ENCODE measurements at regions not wholly inside any gene's neighbourhood (a gene's known extent, or its start where the extent isn't known, plus 50 kb on each side); places are given as distances from the start of the nearest gene placed in this dataset.

DNA sequence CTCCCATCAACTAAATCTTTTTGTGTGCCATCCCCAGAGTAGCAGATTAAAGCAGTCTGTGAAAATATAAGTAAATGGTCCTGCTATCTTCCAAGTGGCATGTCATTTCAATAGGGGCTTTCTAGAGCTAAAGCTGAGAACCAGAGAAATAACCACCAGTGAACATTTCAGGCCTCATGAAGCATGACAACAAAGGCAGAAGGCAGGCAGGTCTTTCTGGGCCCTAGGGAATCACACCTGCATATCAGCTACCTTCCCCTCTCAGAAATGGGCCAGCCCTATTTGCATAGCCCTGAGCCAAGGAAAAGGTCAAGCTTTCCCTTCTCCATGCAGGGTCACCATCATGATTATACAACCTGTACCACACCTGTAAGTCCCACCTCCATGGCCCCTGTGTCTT lies 205.3 kb downstream of the DEPDC1B start (continued):
- TF ChIP-seq SREBF1 (IDR thresholded peaks at IDR 0.05; ENCODE audit: low read length) (no peak), WRNIP1 (IDR thresholded peaks at IDR 0.05; ENCODE audit: borderline replicate concordance, low read depth, low read length) (no peak), HDAC6 (IDR thresholded peaks at IDR 0.05; ENCODE audit: unreplicated experiment) (no peak), SIX5 (IDR thresholded peaks at IDR 0.05; ENCODE audit: low read depth, low read length, severe bottlenecking) (no peak), BHLHE40 (IDR thresholded peaks at IDR 0.05; ENCODE audit: borderline replicate concordance in 1 of 2, low read depth in 2 of 2, low read length in 1 of 2) (no peak; a peak in 1 of 4 replicates), ZNF207 (IDR thresholded peaks at IDR 0.05; ENCODE audit: borderline replicate concordance) (no peak), SMARCA5 (IDR thresholded peaks at IDR 0.05) (peak; percentile 31; the same call in 1 of the 2 replicates), IRF4 (IDR thresholded peaks at IDR 0.05; ENCODE audit: low read depth, low read length) (no peak), ASH2L (IDR thresholded peaks at IDR 0.05; ENCODE audit: borderline replicate concordance, low read depth) (no peak), NR2C2 (IDR thresholded peaks at IDR 0.05; ENCODE audit: borderline replicate concordance, control insufficient read depth, insufficient read length, low read depth) (no peak), BACH1 (IDR thresholded peaks at IDR 0.05; ENCODE audit: borderline replicate concordance) (no peak), GATAD2B (conservative IDR thresholded peaks at IDR 0.05; ENCODE audit: low read depth) (0 out of 2 replicates have a peak, but pooled peaks have one; percentile 53), POU2F2 (IDR thresholded peaks at IDR 0.05; ENCODE audit: borderline replicate concordance, low read depth, low read length) (peak; percentile 94), SP1 (IDR thresholded peaks at IDR 0.05; ENCODE audit: low read depth, low read length) (no peak), STAT3 (IDR thresholded peaks at IDR 0.05; ENCODE audit: low read depth, low read length) (no peak), TCF3 (IDR thresholded peaks at IDR 0.05; ENCODE audit: borderline replicate concordance, insufficient read depth, low read depth, low read length) (no peak), NFYB (IDR thresholded peaks at IDR 0.05; ENCODE audit: insufficient read depth, low read depth, low read length) (no peak), YY1 (IDR thresholded peaks at IDR 0.05; ENCODE audit: low read depth, low read length) (no peak)
- TF ChIP-seq, protein P1, sequence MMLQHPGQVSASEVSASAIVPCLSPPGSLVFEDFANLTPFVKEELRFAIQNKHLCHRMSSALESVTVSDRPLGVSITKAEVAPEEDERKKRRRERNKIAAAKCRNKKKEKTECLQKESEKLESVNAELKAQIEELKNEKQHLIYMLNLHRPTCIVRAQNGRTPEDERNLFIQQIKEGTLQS (IDR thresholded peaks at IDR 0.05; ENCODE audit: borderline replicate concordance, extremely low read depth, low read depth, low read length): no peak
- TF ChIP-seq, protein P2, sequence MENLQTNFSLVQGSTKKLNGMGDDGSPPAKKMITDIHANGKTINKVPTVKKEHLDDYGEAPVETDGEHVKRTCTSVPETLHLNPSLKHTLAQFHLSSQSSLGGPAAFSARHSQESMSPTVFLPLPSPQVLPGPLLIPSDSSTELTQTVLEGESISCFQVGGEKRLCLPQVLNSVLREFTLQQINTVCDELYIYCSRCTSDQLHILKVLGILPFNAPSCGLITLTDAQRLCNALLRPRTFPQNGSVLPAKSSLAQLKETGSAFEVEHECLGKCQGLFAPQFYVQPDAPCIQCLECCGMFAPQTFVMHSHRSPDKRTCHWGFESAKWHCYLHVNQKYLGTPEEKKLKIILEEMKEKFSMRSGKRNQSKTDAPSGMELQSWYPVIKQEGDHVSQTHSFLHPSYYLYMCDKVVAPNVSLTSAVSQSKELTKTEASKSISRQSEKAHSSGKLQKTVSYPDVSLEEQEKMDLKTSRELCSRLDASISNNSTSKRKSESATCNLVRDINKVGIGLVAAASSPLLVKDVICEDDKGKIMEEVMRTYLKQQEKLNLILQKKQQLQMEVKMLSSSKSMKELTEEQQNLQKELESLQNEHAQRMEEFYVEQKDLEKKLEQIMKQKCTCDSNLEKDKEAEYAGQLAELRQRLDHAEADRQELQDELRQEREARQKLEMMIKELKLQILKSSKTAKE (IDR thresholded peaks at IDR 0.05; ENCODE audit: low read depth, poor library complexity, severe bottlenecking): no peak
- TF ChIP-seq, protein P3, sequence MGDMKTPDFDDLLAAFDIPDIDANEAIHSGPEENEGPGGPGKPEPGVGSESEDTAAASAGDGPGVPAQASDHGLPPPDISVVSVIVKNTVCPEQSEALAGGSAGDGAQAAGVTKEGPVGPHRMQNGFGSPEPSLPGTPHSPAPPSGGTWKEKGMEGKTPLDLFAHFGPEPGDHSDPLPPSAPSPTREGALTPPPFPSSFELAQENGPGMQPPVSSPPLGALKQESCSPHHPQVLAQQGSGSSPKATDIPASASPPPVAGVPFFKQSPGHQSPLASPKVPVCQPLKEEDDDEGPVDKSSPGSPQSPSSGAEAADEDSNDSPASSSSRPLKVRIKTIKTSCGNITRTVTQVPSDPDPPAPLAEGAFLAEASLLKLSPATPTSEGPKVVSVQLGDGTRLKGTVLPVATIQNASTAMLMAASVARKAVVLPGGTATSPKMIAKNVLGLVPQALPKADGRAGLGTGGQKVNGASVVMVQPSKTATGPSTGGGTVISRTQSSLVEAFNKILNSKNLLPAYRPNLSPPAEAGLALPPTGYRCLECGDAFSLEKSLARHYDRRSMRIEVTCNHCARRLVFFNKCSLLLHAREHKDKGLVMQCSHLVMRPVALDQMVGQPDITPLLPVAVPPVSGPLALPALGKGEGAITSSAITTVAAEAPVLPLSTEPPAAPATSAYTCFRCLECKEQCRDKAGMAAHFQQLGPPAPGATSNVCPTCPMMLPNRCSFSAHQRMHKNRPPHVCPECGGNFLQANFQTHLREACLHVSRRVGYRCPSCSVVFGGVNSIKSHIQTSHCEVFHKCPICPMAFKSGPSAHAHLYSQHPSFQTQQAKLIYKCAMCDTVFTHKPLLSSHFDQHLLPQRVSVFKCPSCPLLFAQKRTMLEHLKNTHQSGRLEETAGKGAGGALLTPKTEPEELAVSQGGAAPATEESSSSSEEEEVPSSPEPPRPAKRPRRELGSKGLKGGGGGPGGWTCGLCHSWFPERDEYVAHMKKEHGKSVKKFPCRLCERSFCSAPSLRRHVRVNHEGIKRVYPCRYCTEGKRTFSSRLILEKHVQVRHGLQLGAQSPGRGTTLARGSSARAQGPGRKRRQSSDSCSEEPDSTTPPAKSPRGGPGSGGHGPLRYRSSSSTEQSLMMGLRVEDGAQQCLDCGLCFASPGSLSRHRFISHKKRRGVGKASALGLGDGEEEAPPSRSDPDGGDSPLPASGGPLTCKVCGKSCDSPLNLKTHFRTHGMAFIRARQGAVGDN (IDR thresholded peaks at IDR 0.05): no peak
- TF ChIP-seq, protein P4, sequence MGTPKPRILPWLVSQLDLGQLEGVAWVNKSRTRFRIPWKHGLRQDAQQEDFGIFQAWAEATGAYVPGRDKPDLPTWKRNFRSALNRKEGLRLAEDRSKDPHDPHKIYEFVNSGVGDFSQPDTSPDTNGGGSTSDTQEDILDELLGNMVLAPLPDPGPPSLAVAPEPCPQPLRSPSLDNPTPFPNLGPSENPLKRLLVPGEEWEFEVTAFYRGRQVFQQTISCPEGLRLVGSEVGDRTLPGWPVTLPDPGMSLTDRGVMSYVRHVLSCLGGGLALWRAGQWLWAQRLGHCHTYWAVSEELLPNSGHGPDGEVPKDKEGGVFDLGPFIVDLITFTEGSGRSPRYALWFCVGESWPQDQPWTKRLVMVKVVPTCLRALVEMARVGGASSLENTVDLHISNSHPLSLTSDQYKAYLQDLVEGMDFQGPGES (IDR thresholded peaks at IDR 0.05): no peak
- TF ChIP-seq, protein P5, sequence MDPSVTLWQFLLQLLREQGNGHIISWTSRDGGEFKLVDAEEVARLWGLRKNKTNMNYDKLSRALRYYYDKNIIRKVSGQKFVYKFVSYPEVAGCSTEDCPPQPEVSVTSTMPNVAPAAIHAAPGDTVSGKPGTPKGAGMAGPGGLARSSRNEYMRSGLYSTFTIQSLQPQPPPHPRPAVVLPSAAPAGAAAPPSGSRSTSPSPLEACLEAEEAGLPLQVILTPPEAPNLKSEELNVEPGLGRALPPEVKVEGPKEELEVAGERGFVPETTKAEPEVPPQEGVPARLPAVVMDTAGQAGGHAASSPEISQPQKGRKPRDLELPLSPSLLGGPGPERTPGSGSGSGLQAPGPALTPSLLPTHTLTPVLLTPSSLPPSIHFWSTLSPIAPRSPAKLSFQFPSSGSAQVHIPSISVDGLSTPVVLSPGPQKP (IDR thresholded peaks at IDR 0.05; ENCODE audit: low read depth, low read length): no peak
